HL-60 (cell line): ENCODE measurements at regions not wholly inside any gene's neighbourhood (a gene's known extent, or its start where the extent isn't known, plus 50 kb on each side); places are given as distances from the start of the nearest gene placed in this dataset.

Source experiments
- POLR2AphosphoS5 ChIP-seq: IDR thresholded peaks from 2 replicates; pipeline ENCODE4 v1.6.1; 2012; ENCODE audit warnings: low read depth
- TF ChIP-seq, protein P1 (sequence below): IDR thresholded peaks from one replicate; pipeline ENCODE4 v1.5.1; 2011; ENCODE audit warnings: low read length, control low read depth, inconsistent platforms; ENCODE audit not compliant: insufficient read depth

DNA sequence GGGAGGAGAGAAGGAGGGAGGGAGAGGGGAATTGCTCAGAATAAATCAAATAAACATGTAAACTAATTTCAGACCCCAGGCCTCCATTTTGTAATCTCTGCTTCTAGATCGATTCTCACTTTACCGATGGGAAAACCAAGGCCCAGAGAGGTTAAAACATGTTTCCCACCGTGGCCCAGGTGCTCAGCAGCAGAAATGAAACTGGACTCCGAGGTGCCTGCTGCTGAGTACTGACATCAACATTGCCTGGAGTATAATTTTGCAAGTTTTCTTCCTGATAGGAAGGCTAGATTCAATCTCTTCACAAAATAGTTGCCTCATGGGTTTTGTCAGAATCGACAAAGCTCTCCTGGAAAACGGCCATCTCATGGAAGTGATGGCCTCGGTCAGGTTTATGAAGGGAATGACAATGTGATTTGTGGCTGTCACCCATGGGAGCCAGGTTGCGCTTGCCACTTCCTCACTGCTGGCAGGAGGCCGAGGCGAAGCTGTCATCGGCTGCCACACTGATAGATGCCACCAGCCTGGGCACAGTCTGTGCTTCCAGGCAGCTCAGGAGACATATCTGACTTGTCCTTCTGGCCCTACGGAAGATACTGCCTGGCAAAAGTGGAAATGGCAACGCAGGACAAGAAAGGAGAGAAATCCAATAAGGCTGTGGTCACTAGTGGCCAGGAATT, 133.1 kb upstream of the LRRN1 start:
- TF ChIP-seq, protein P1, sequence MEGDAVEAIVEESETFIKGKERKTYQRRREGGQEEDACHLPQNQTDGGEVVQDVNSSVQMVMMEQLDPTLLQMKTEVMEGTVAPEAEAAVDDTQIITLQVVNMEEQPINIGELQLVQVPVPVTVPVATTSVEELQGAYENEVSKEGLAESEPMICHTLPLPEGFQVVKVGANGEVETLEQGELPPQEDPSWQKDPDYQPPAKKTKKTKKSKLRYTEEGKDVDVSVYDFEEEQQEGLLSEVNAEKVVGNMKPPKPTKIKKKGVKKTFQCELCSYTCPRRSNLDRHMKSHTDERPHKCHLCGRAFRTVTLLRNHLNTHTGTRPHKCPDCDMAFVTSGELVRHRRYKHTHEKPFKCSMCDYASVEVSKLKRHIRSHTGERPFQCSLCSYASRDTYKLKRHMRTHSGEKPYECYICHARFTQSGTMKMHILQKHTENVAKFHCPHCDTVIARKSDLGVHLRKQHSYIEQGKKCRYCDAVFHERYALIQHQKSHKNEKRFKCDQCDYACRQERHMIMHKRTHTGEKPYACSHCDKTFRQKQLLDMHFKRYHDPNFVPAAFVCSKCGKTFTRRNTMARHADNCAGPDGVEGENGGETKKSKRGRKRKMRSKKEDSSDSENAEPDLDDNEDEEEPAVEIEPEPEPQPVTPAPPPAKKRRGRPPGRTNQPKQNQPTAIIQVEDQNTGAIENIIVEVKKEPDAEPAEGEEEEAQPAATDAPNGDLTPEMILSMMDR, result no peak
- TF ChIP-seq POLR2AphosphoS5, result no peak
